ENCODE measurements at regions not wholly inside any gene's neighbourhood (a gene's known extent, or its start where the extent isn't known, plus 50 kb on each side); places are given as distances from the start of the nearest gene placed in this dataset.

DNA sequence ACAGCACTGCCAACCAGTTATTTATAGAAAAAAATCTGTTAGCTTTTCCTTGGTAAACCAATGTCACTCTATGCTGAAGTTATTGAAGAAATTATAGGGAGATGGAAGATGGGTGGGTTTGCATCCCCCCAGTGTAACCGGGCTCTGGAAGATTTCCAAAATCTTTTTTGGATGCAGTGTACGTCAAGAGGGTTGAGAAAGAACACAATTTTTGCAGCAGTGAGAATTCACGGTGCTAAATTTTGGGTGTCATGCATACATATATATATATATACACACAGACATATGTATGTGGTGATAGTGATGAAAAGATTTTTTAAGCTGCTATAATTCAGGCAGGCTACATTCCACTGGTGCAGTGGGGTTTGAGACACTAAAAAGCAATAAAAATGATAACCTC lies 91.4 kb upstream of the MAGI3 start:
- TF ChIP-seq, protein P1, sequence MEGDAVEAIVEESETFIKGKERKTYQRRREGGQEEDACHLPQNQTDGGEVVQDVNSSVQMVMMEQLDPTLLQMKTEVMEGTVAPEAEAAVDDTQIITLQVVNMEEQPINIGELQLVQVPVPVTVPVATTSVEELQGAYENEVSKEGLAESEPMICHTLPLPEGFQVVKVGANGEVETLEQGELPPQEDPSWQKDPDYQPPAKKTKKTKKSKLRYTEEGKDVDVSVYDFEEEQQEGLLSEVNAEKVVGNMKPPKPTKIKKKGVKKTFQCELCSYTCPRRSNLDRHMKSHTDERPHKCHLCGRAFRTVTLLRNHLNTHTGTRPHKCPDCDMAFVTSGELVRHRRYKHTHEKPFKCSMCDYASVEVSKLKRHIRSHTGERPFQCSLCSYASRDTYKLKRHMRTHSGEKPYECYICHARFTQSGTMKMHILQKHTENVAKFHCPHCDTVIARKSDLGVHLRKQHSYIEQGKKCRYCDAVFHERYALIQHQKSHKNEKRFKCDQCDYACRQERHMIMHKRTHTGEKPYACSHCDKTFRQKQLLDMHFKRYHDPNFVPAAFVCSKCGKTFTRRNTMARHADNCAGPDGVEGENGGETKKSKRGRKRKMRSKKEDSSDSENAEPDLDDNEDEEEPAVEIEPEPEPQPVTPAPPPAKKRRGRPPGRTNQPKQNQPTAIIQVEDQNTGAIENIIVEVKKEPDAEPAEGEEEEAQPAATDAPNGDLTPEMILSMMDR (IDR thresholded peaks at IDR 0.05) = no peak
- TF ChIP-seq POLR2AphosphoS5 (IDR thresholded peaks at IDR 0.05) = no peak
- TF ChIP-seq POLR2A (IDR thresholded peaks at IDR 0.05; ENCODE audit: low read depth) = no peak

All from esophagus muscularis mucosa (tissue), 3 donors.